ENCODE measurements at regions not wholly inside any gene's neighbourhood (a gene's known extent, or its start where the extent isn't known, plus 50 kb on each side); places are given as distances from the start of the nearest gene placed in this dataset.

DNA sequence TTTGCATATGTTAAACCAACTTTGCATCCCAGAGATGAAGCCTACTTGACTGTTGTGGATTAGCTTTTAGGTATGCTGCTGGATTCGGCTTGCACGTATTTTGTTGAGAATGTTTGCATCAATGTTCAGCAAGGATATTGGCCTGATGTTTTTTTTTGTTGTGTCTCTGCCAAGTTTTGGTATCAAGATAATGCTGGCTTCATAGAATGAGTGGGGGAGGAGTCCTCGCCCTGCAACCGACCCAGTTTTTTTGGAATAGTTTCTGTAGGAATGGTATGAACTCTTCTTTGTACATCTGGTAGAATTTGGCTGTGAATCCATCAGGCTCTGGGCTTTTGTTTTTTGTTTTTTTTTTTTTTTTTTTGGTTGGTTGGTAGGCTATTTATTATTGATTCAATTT, 147.9 kb downstream of the AHR start:
- Mint-ChIP-seq H3K9me3 (peaks cover 18% of the 10 kb centered on the region), H3K4me1 (no peaks in the 10 kb centered on the region), H3K4me3 (no peak overlapping the region), H3K36me3 (ENCODE audit: low read depth) (peaks cover 9% of the 10 kb centered on the region), H3K27ac (ENCODE audit: unreplicated experiment) (no peak overlapping the region), H3K27me3 (ENCODE audit: low read depth) (no peaks in the 10 kb centered on the region)
- TF ChIP-seq, protein P1, sequence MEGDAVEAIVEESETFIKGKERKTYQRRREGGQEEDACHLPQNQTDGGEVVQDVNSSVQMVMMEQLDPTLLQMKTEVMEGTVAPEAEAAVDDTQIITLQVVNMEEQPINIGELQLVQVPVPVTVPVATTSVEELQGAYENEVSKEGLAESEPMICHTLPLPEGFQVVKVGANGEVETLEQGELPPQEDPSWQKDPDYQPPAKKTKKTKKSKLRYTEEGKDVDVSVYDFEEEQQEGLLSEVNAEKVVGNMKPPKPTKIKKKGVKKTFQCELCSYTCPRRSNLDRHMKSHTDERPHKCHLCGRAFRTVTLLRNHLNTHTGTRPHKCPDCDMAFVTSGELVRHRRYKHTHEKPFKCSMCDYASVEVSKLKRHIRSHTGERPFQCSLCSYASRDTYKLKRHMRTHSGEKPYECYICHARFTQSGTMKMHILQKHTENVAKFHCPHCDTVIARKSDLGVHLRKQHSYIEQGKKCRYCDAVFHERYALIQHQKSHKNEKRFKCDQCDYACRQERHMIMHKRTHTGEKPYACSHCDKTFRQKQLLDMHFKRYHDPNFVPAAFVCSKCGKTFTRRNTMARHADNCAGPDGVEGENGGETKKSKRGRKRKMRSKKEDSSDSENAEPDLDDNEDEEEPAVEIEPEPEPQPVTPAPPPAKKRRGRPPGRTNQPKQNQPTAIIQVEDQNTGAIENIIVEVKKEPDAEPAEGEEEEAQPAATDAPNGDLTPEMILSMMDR (conservative IDR thresholded peaks at IDR 0.05), result no peak
- no peak for DNase-seq (ENCODE audit: low read depth, low spot score)

DNA sequence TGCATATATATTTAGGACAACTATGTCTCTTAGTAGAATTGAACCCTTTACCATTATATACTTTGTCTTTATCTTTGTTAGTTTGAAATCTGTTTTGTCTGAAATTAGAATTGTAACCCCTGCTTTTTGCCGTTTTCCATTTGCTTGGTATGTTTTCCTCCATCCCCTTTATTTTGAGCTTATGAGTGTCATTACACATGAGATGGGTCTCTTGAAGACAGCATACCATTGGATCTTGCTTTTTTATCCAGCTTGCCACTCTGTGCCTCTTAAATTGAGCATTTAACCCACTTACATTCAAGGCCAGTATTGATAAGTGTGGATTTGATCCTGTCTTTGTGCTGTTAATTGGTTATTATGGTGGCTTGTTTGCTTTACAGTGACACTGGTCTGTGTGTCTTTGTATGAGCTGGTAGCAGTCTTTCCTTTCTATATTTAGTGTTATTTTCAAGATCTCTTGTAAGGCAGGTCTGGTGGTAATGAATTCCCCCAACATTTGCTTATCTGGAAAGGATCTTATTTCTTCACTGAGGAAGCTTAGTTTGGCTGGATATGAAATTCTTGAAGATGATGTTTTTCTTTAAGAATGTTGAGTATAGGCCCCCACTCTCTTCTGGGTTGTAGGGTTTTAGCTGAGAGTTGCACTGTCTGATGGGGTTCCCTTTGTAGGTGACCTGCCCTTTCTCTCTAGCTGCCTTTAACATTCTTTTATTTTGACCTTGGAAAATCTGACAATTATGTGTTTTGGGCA, 149.5 kb downstream of the AHR start:
- TF ChIP-seq, protein P1 (conservative IDR thresholded peaks at IDR 0.05), result no peak
- Mint-ChIP-seq H3K27ac (ENCODE audit: unreplicated experiment) (no peak overlapping the region), H3K9me3 (peaks cover 17% of the 10 kb centered on the region)

DNA sequence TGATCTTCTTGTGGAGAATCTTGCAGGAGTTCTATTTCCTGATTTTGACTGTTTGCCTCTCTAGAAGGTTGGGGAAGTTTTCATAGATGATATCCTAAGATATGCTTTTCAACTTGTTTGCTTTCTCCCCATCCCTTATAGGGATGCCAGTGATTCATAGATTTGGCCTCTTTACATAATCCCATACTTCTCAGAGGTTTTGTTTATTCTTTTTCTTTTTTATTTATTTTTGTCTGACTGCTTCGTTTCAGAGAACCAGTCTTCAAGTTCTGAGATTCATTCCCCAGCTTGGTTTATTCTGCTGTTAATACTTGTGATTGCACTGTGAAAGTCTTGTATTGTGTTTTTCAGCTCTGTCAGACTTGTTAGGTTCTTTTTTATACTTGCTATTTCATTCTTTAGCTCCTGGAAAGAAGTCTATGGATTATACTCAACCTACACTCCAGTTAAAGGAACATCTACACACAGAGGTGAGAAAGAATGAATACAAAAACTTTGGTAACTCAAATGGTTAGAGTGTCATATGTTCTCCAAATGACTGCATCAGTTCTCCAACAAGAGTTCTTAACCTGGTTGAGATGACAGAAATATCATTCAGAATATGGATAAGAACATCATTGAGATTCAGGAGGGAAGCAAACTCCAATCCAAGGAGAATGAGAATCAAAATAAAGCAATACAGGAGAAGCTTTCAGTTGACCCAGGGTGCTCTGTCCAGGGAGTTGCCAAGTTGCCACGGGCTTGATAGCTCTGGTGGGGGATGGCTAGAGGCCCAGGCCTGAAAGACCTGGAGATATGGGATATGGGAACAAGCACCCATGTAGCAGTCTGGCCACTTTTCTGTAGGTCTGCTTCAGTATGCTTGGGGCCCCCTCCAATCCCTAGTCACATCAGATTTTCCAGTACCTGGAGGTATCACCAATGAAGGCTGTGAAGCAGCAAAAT, 150.3 kb downstream of the AHR start:
- DNase-seq (ENCODE audit: low read depth, low spot score), result no peak
- Mint-ChIP-seq H3K27ac (ENCODE audit: unreplicated experiment) (no peak overlapping the region), H3K36me3 (ENCODE audit: low read depth) (peaks cover 7% of the 10 kb centered on the region), H3K4me1 (no peaks in the 10 kb centered on the region), H3K27me3 (ENCODE audit: low read depth) (no peaks in the 10 kb centered on the region), H3K4me3 (no peak overlapping the region), H3K9me3 (peaks cover 17% of the 10 kb centered on the region)
- TF ChIP-seq, protein P1 (conservative IDR thresholded peaks at IDR 0.05), result no peak

More for the DNA sequence above, 149.5 kb downstream of the AHR start:
- Mint-ChIP-seq H3K36me3 (ENCODE audit: low read depth) (peaks cover 7% of the 10 kb centered on the region), H3K4me1 (no peaks in the 10 kb centered on the region), H3K27me3 (ENCODE audit: low read depth) (no peaks in the 10 kb centered on the region), H3K4me3 (no peak overlapping the region)
- DNase-seq (ENCODE audit: low read depth, low spot score), result no peak

DNA sequence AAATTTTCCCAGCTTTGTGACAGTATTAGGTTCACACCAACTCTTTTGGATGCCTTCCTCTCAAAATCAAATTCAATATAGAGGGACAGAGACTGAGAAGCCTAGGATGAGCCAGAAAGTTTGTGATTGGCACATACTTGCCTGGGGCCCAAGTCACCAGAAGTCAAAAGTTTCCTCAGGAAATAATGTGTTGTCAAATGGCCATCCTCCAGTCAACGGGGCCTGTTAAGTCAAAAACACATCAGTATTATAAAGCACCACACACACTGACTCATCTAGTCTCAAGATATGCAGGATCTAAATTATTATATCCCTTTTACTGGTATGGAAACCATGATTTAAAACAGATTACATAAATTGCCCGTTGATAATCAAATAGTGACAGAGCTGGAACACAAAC, 158.1 kb downstream of the AHR start:
- H3K27ac Mint-ChIP-seq (ENCODE audit: unreplicated experiment), result no peak overlapping the region
- H3K27me3 Mint-ChIP-seq (ENCODE audit: low read depth), result no peaks in the 10 kb centered on the region
- H3K4me3 Mint-ChIP-seq, result no peak overlapping the region
- peaks cover under 1% of the 10 kb centered on the region for H3K4me1 Mint-ChIP-seq
- TF ChIP-seq, protein P1 (conservative IDR thresholded peaks at IDR 0.05), result no peak
- peaks cover 6% of the 10 kb centered on the region for H3K36me3 Mint-ChIP-seq (ENCODE audit: low read depth)
- peaks cover 3% of the 10 kb centered on the region for H3K9me3 Mint-ChIP-seq
- no peak for DNase-seq (ENCODE audit: low read depth, low spot score)

DNA sequence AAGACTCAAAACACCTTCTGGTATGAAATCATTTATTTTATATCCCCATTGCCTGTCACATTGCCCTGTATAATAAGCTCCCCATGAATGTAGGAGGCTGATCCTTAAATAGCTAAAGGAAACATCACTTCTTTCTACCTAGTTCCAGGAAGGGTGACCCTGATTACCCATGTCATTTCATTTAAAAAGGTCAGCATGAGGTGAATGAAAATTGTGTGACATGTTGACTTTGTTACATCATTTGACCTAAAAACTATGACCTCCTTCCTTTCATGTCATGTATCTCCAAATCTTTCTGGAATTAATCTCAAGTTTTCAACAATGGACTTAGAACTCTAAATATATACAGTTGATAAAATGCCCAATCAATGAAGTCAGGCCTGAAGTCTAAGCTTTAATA, 161.5 kb downstream of the AHR start:
- no peak overlapping the region for H3K4me3 Mint-ChIP-seq
- DNase-seq (ENCODE audit: low read depth, low spot score), result no peak

More for the DNA sequence above, 161.5 kb downstream of the AHR start:
- peaks cover 15% of the 10 kb centered on the region for H3K4me1 Mint-ChIP-seq
- H3K9me3 Mint-ChIP-seq, result peaks cover 7% of the 10 kb centered on the region
- H3K36me3 Mint-ChIP-seq (ENCODE audit: low read depth), result peaks cover 9% of the 10 kb centered on the region
- TF ChIP-seq, protein P1 (conservative IDR thresholded peaks at IDR 0.05), result no peak
- H3K27ac Mint-ChIP-seq (ENCODE audit: unreplicated experiment), result no peak overlapping the region
- no peaks in the 10 kb centered on the region for H3K27me3 Mint-ChIP-seq (ENCODE audit: low read depth)

Measured in neural crest cell (in vitro differentiated cells).